Pancreas (tissue), 10 donors: ENCODE measurements at regions not wholly inside any gene's neighbourhood (a gene's known extent, or its start where the extent isn't known, plus 50 kb on each side); places are given as distances from the start of the nearest gene placed in this dataset.

Source experiments
- ATAC-seq, 4 donors: fragments of 200-7000 bp; cut with Tn5 transposase; one replicate each; pipeline versions ENCODE4 v1.8.0 to v1.9.1; 2020; ENCODE audit warnings: mild to moderate bottlenecking in 4 of 4, moderate library complexity in 4 of 4
- DNase-seq, 6 donors: peaks; one replicate each; pipeline ENCODE4 v3.0.0-alpha.2; 2020
- FAIRE-seq: peaks from 2 replicates; lab custom pipeline; 2012; peaks lifted over from hg19 to GRCh38; lab: Jason Lieb, UNC
- H3K27ac ChIP-seq, 4 donors: fragments of 200-600 bp; sonication (generic); 1 replicate in 3 of 4; 2 replicates in 1 of 4; pipeline versions ENCODE4 v1.5.0 to v1.8.0; 2020
- H3K27me3 ChIP-seq, 4 donors: fragments of 200-600 bp; one replicate each; pipeline ENCODE4 v1.8.0; 2021
- H3K36me3 ChIP-seq, 3 donors: fragments of 200-600 bp; sonication (generic) in 1 of 3; one replicate each; pipeline versions ENCODE4 v1.5.0 to v1.8.0; 2020 to 2021
- H3K4me1 ChIP-seq, 3 donors: fragments of 200-600 bp; one replicate each; pipeline ENCODE4 v1.8.0; 2021
- H3K4me3 ChIP-seq, 4 donors: fragments of 200-600 bp; sonication (generic) in 2 of 4; one replicate each; pipeline versions ENCODE4 v1.5.0 to v1.8.0; 2020 to 2021
- H3K9me3 ChIP-seq, 4 donors: fragments of 200-600 bp; one replicate each; pipeline ENCODE4 v1.8.0; 2021
- CTCF ChIP-seq, 4 donors: fragments of 200-600 bp; sonication (generic) in 3 of 4; IDR thresholded peaks; one replicate each; pipeline versions ENCODE4 v1.5.0 to v1.8.0; 2021; ENCODE audit warnings: antibody characterized with exemption in 4 of 4
- WGBS, 2 donors: extraction: QIAGEN DNeasy Blood & Tissue Kit; methylation state at CpG; one replicate each; pipeline ENCODE4 v1.1.7; 2013; 5-methylcytosine and 5-hydroxymethylcytosine counted together
- intact Hi-C, 3 donors: fragments of 100-400 bp; cut with DNase I; formaldehyde crosslinking; loops; one replicate each; pipeline versions ENCODE4 v1.11.1 to v1.14.2; 2022
- donor health status: healthy with polysubstance abuse.
- donor health status: DM: no; HTN: no; CAD: no; lungs with moderate emphysema.
- donor health status: DM: no; HTN: no; CAD: no.
- donor health status: control.
- donor health status: control.
- donor health status: Bipolar disorder and iron deficiency.
- donor health status: DM: yes; HTN: yes; CAD: no.
- donor health status: DM: no; HTN: no; CAD: no.
- donor health status: DM: no; HTN: no; CAD: no.
- donor health status: DM: yes; HTN: yes; CAD: no.

- WGBS, 2 donors: 60 to 70% methylated on average over 4 of the region's 4 CpGs
- FAIRE-seq (no peak), ATAC-seq (no peak), DNase-seq (no peak)
- Histone ChIP-seq H3K4me1 (no peaks in the 10 kb centered on the region), H3K36me3 (no peaks in the 10 kb centered on the region), H3K27me3 (no peaks in the 10 kb centered on the region), H3K9me3 (no peaks in the 10 kb centered on the region), H3K27ac (no peak overlapping the region), H3K4me3 (no peak overlapping the region)
- TF ChIP-seq CTCF (IDR thresholded peaks at IDR 0.05): no peak
- intact Hi-C loops: no loop called here
Observed at GRCh38 chr4:52288212-52288855, 237.2 kb downstream of the SPATA18 start.

GRCh38 chr4:52290466-52290865 lies 239.4 kb downstream of the SPATA18 start:
- Histone ChIP-seq H3K36me3 (no peaks in the 10 kb centered on the region), H3K27me3 (no peaks in the 10 kb centered on the region), H3K4me3 (no peak overlapping the region), H3K27ac (no peak overlapping the region), H3K9me3 (no peaks in the 10 kb centered on the region), H3K4me1 (no peaks in the 10 kb centered on the region)
- intact Hi-C loops: no loop called here
- no peak for DNase-seq
- no peak for ATAC-seq
- no peak for FAIRE-seq
- TF ChIP-seq CTCF (IDR thresholded peaks at IDR 0.05): no peak
- WGBS, 2 donors: 60 to 71% methylated on average over 4 of the region's 4 CpGs

- H3K4me3 ChIP-seq: no peak overlapping the region
- FAIRE-seq (no peak), DNase-seq (no peak), ATAC-seq (no peak)
- TF ChIP-seq CTCF (IDR thresholded peaks at IDR 0.05): no peak
- H3K27me3 ChIP-seq: no peaks in the 10 kb centered on the region
- H3K27ac ChIP-seq: no peak overlapping the region
- H3K9me3 ChIP-seq: no peaks in the 10 kb centered on the region
- intact Hi-C loops: no loop called here
- H3K36me3 ChIP-seq: no peaks in the 10 kb centered on the region
- H3K4me1 ChIP-seq: no peaks in the 10 kb centered on the region
Observed at GRCh38 chr4:52292245-52292644, 241.1 kb downstream of the SPATA18 start.

GRCh38 chr4:52296341-52296740 lies 245.2 kb downstream of the SPATA18 start:
- DNase-seq (no peak), ATAC-seq (no peak), FAIRE-seq (no peak)
- no peak overlapping the region for H3K27ac ChIP-seq
- WGBS, 2 donors: 62 to 63% methylated on average over 2 of the region's 2 CpGs
- no peak overlapping the region for H3K4me3 ChIP-seq
- intact Hi-C loops: no loop called here
- H3K27me3 ChIP-seq: no peaks in the 10 kb centered on the region
- H3K9me3 ChIP-seq: no peaks in the 10 kb centered on the region
- H3K36me3 ChIP-seq: no peaks in the 10 kb centered on the region
- no peak for TF ChIP-seq CTCF (IDR thresholded peaks at IDR 0.05)
- H3K4me1 ChIP-seq: no peaks in the 10 kb centered on the region

GRCh38 chr4:52298444-52298843 lies 247.3 kb downstream of the SPATA18 start:
- Histone ChIP-seq H3K4me3 (no peak overlapping the region), H3K27ac (no peak overlapping the region), H3K36me3 (no peaks in the 10 kb centered on the region), H3K9me3 (no peaks in the 10 kb centered on the region), H3K27me3 (no peaks in the 10 kb centered on the region), H3K4me1 (no peaks in the 10 kb centered on the region)
- ATAC-seq: no peak
- no peak for TF ChIP-seq CTCF (IDR thresholded peaks at IDR 0.05)
- no peak for DNase-seq
- FAIRE-seq: no peak
- WGBS, 2 donors: 0 to 49% methylated on average over 1 of the region's 1 CpG
- intact Hi-C loops: no loop called here
